ENCODE measurements at regions not wholly inside any gene's neighbourhood (a gene's known extent, or its start where the extent isn't known, plus 50 kb on each side); places are given as distances from the start of the nearest gene placed in this dataset.

DNA sequence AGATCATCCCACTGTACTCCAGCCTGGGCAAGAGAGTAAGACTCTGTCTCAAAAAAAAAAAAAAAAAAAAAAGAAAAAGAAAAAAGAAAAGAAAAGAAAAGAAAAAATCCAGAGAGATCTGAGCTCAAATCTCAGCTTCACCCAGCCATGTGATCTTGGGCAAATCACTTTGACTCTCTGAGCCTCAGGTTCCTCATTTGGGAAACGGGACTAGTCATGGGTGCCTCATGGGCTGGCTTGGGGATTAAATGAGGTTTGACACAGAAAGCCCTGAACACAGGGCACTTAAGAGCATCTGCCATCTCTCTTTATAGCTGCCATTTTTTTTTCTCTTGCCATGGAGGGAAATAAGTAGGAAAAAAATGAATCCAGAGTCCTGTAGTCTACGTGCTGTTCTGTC, 86.2 kb upstream of the MYL2 start:
- TF ChIP-seq, protein P1, sequence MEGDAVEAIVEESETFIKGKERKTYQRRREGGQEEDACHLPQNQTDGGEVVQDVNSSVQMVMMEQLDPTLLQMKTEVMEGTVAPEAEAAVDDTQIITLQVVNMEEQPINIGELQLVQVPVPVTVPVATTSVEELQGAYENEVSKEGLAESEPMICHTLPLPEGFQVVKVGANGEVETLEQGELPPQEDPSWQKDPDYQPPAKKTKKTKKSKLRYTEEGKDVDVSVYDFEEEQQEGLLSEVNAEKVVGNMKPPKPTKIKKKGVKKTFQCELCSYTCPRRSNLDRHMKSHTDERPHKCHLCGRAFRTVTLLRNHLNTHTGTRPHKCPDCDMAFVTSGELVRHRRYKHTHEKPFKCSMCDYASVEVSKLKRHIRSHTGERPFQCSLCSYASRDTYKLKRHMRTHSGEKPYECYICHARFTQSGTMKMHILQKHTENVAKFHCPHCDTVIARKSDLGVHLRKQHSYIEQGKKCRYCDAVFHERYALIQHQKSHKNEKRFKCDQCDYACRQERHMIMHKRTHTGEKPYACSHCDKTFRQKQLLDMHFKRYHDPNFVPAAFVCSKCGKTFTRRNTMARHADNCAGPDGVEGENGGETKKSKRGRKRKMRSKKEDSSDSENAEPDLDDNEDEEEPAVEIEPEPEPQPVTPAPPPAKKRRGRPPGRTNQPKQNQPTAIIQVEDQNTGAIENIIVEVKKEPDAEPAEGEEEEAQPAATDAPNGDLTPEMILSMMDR (IDR thresholded peaks at IDR 0.05) = no peak
- TF ChIP-seq POLR2A (IDR thresholded peaks at IDR 0.05) (no peak), EP300 (IDR thresholded peaks at IDR 0.05) (no peak)
